ENCODE measurements at regions not wholly inside any gene's neighbourhood (a gene's known extent, or its start where the extent isn't known, plus 50 kb on each side); places are given as distances from the start of the nearest gene placed in this dataset.
"Not testable (repeated sequence)": the region's sequence is repeated elsewhere in the genome, so short reads cannot be mapped to it uniquely, and the experiment has no call there.

DNA sequence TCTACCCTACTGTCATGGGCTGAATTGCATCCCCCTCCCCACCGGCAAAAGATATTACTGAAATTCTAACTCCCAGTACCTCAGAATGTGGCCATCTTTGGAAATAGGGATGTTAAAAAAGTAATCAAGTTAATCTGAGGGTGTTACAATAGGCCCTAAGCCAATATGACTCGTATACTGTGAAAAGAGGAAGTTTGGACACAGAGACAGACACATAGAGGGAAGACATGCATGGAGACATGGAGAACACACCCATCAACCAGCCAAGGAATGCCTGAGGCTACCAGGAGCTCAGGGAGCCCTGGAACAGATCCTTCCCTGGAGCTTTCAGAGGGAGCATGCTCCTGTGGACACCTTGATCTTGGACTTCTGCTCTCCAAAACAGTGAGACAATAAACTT, 138.2 kb upstream of the ADO start:
- DNase-seq, result peak; percentile 79 to 82

GRCh38 chr10:62669341-62669740, 135.2 kb upstream of the ADO start:
- no peak for DNase-seq

DNA sequence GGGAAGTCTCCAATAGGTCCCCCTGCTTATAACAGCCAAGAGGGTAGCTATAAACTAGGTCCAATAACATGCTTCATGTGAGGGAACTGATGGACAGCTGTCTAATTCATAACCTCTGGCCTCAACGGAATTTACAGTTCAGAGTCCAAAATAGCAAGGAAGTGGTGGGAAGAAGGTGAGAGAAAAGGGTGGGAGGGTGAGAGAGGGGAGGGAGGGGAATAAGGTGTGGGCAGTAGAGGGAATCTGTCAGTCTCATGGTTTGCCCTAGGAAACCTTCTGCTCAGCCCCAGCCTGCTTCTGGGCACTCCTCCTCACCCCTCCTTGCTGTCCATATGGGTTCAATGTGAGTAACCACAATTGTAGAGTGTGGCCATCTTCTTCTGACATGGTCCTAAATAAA, 133.4 kb upstream of the ADO start:
- DNase-seq, result no peak

- peak; percentile 94 to 96 for DNase-seq
These were observed 123.1 kb upstream of the ADO start for GRCh38 chr10:62681211-62681940.

DNA sequence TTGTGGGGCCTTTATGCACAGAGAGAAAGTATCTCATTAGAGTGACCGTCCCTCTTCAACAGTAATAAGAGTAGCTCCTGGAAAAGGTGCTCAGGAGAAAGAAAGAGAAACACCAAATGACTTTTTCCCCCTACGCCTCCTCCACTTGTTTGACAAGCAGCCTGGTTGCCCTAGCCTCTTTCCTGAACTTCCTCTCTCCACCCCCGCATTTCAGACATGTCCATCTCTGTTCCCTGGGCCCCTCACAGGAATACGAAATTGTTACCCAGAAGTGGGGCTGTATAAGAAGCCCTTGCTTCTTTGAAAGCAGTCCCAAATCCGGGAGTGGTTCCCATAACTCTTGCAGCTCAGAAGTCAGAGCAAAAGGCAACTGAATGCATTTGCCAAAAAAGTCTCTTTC, 119.6 kb upstream of the ADO start:
- DNase-seq, result no peak

- DNase-seq, result no peak
These were observed 117.2 kb upstream of the ADO start for GRCh38 chr10:62687230-62687748.

GRCh38 chr10:62688971-62689700, 115.4 kb upstream of the ADO start:
- DNase-seq, result no peak

DNA sequence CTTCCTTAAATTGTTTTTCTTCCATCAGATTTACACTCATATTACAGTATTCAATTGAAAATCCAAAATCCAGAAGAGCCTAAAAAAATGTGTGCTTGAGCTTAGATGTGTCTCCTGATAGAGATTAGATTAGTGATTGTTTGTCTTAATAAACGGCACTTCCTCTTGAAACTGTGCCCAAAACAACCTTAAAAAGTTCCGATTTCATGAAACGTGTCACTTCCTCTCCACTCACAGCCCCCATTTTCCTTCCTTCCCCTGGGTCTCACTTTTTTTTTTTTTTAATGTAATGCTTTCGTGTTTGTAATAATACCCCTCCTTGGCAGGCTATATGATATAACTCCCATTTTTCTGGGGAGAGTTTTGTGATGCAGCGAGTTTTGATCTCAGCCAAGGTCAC, 114.8 kb upstream of the ADO start:
- DNase-seq, result peak in 1 of 2 experiments; percentile 26

GRCh38 chr10:62690703-62691102, 113.8 kb upstream of the ADO start:
- DNase-seq, result no peak

DNA sequence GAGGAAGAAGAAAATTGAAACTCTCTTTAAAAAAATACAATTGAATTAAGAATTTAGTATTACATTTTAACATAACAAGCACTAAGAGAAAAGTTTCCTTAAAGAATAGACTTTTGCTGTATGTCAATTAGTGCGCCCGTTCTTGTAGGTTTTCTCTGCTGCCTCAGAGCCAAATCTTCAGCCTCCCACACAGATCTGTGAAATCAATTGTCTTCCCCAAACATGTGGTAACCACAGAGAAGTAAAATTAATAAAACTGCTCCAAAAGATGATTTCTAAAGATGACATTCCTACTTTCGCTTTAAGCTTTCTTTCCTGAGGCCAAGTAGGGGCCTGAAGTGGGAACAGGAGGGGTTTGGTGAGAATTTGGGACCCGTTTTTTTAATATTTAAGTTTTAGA, 113.2 kb upstream of the ADO start:
- no peak for DNase-seq

DNA sequence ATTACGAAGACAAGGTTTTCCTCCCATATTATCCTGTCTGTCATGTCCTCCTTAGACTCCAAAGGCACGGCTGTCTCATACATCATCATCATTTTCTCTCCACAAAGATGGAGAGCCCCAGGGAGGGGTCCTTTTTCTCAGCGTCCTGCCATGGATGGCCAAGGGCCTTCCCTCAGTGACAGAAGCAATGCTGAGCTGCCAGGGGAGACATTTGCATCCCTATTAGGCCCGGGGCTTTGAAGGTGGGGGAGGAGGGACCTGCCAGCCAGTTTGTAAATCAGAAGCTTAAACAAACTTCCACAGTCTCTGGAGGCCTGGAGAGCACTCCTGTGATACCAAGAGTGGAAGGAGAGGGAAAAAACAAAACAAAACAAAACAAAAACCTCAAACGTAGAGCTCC, 112.4 kb upstream of the ADO start:
- DNase-seq, result no peak

DNA sequence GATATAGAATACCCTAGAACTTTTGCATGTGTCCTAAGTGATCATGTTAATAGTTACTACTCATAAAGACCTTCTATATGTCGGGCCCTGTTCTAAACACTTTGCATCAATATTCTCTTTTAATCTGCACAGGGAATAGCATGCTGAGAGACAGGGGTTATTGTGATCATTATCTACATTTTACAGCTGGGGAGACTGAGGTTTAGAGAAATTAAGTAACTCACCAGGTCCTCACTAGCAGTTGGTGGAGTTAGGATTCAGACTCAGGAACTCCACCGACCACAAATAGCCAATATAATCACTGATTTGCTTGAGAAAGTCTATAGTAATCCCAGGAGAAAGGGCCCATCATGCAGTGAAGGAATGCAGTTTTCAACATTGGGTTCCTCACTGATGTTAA, 111.2 kb upstream of the ADO start:
- DNase-seq, result no peak

- no peak for DNase-seq
These were observed 109.9 kb upstream of the ADO start for GRCh38 chr10:62694537-62695126.

GRCh38 chr10:62696798-62697197, 107.7 kb upstream of the ADO start:
- no peak for DNase-seq

DNA sequence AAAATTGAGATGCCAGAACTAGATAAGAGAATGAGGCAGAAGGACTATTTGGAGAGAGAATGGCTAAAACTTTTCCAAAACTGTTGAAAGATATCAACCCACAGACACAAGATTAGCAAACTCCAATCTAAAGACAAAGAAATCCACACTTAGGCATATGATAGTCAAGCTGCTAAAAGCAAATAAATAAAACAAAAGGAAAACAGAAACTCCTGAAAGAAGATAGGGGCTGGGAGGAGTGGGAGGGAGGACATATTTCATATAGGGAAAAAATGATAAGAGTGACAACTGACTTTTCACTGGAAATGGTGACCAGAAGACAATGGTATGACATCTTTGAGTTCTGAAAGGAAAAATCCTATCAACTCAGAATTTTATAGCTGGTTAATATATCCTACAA, 105.4 kb upstream of the ADO start:
- no peak for DNase-seq

DNA sequence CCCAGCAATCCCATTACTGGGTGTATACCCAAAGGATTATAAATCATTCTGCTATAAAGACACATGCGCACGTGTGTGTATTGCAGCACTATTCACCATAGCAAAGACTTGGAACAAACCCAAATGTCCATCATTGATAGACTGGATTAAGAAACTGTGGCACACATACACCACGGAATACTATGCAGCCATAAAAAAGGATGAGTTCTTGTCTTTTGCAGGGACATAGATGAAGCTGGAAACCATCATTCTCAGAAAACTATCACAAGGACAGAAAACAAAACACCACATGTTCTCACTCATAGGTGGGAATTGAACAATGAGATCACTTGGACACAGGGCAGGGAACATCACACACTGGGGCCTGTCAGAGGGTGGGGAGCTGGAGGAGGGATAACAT, 100.4 kb upstream of the ADO start:
- not testable (repeated sequence) for DNase-seq

DNA sequence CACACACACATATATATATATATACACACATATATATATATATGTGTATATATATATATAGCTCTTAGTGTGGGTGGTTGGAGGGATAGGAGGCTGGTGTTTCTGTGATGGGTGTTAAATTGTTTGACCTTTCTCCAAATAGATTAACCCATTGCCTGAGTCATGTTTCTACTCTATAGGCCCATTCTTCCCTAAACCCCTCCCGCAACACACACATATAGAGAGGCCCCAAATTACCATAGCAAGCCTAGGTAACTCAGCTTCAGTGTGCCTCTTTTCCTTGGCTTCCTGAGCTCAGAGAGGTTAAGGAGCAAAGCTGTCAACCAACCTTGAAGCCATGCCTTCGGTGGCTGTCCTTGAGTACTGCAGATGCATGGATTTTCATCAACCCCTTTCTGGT, 98.7 kb upstream of the ADO start:
- DNase-seq, result no peak

- no peak for DNase-seq
These were observed 96.7 kb upstream of the ADO start for GRCh38 chr10:62707810-62708209.

DNA sequence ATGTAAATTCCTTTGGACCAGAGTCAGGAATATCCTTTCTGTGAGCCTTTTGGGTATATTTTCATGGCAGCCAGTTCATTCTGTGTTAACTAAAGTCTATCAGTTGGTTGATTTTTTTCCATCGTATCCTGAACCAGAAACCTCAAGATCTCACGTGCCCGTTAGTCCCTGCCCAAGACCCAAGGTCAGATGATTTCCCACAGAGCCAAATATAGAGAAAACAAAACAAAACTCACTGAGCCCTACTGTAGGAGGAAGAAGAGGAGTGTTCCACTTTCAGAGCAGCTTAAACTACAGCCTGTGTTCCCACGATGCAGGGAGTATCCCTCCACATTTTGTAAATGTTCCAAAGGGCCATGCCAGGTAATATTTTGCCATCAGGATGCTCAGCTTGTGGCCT, 96.0 kb upstream of the ADO start:
- DNase-seq, result no peak

GRCh38 chr10:62709200-62709599, 95.3 kb upstream of the ADO start:
- DNase-seq, result no peak

DNA sequence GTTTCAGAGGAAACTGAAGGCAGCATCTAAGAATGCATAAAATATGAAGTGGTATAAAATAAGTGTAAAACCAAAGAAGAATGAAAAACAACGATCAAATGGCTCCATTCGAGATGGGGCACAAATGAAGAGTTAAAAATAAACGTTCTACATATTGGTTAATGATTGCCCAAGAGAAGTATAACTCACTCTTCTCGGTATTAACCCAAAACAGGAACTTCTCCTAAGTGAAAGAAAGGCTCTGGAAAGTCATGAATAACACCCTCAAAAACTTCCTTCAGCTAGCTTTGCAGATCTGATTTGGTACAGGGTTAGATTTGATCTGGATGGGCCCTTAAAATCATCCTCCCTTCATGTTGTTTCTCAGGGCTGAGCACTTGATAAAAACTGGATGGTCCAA, 94.3 kb upstream of the ADO start:
- DNase-seq, result peak; percentile 56 to 78

- DNase-seq, result no peak
These were observed 89.1 kb upstream of the ADO start for GRCh38 chr10:62715383-62715782.

DNA sequence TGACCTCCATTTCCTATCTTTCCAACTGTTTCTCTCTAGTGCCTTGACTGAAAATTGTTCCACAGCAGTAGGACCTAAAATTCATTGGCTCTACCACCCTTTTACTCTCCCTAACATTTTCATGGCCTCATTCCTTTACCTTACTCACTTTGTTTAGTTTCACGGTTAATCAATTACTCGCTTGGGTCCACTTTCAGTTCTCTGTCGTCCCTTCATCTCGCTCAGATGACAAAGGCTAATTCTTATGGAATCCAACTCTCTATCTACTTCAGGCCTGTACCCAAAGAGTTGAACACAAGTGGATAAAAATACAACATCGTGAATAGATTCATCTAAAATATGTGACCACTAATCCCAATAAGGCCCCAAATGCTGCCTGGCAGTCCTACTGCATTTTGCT, 85.9 kb upstream of the ADO start:
- DNase-seq, result no peak

- no peak for DNase-seq
These were observed 85.5 kb upstream of the ADO start for GRCh38 chr10:62719061-62719460.
